HG02885 (cell line): ENCODE measurements at regions not wholly inside any gene's neighbourhood (a gene's known extent, or its start where the extent isn't known, plus 50 kb on each side); places are given as distances from the start of the nearest gene placed in this dataset.
A peak's percentile ranks its signal among the peaks of the same experiment; 100 is the strongest.
"Not testable (repeated sequence)": the region's sequence is repeated elsewhere in the genome, so short reads cannot be mapped to it uniquely, and the experiment has no call there.

Experiments used
- ATAC-seq: cut with Tn5 transposase; IDR thresholded peaks from one replicate; pipeline ENCODE4 v1.9.1; 2021; ENCODE audit warnings: mild to moderate bottlenecking; ENCODE audit not compliant: unreplicated experiment, poor library complexity

DNA sequence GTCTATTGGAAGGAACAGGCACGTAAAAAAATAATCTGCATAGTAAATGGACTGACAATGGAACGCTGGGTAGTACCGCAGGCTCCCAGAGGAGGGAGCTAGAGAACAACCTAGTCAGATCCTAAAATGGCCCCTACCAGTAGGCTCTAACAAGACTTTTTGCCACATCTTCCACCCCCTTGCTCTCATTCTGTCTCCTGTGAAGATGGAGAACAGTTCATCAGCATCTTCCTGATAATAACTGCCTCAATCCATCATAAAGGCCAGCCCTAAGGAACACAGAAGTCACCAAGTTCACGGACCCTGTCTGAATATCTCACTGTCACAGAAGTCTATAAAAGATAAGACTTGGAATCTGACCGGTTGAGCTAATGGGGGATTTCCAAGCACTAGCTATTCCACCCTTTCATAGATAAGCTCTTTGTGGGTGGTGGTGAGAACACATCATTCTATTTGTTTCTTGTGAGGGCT is 133.4 kb downstream of the SLC1A3 start:
- peak; percentile 70 for ATAC-seq

- no peak for ATAC-seq
These were observed 134.0 kb downstream of the SLC1A3 start for GRCh38 chr5:36740259-36740898.

DNA sequence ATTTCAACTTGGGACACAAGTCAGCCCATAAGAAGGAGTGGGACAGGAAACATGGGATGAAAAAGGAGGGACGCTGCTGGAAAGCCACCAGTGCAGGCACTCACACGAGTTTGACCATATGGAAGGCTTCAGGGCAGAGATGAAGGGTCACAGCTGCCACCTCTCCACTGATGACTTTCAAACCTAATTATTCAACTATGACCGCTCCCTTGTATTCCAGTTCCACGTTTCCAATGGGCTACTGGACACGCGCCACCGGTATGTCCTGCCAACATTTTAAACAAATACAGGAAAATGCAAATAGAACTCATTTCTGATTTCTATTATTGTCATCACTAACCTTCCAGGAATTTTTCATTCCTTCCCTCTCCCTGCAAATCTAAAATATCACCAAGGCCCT is 134.7 kb downstream of the SLC1A3 start:
- ATAC-seq = no peak

GRCh38 chr5:36743891-36744772 is 132.4 kb upstream of the NIPBL start:
- peak; percentile 11 for ATAC-seq

- peak; percentile 72 for ATAC-seq
These were observed 131.6 kb upstream of the NIPBL start for GRCh38 chr5:36744773-36745589.

GRCh38 chr5:36747794-36748193 is 128.8 kb upstream of the NIPBL start:
- ATAC-seq = not testable (repeated sequence)

- ATAC-seq = no peak
These were observed 124.7 kb upstream of the NIPBL start for GRCh38 chr5:36751886-36752285.

GRCh38 chr5:36755342-36755741 is 121.2 kb upstream of the NIPBL start:
- no peak for ATAC-seq

- ATAC-seq = no peak
These were observed 120.6 kb upstream of the NIPBL start for GRCh38 chr5:36755920-36756488.

DNA sequence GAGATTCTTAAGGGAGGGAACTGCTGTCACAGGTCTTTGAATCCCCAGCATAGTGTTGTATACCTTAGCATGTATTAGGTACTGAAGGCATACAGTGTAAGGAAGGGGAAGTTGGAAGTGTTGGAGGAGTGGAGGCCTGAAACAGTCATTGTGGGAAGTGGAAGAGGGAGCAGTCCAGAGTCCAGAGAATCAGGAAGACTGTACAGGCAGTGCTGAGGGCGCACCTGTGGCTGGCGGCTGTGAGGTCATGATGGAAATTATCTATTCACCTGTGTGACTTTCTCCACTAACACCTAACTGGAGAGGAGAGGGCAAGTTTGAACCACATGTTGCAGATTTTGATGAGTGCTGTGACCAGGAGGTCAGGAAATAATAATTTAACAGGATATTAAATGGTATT is 119.7 kb upstream of the NIPBL start:
- no peak for ATAC-seq

- no peak for ATAC-seq
These were observed 117.5 kb upstream of the NIPBL start for GRCh38 chr5:36759117-36759516.

DNA sequence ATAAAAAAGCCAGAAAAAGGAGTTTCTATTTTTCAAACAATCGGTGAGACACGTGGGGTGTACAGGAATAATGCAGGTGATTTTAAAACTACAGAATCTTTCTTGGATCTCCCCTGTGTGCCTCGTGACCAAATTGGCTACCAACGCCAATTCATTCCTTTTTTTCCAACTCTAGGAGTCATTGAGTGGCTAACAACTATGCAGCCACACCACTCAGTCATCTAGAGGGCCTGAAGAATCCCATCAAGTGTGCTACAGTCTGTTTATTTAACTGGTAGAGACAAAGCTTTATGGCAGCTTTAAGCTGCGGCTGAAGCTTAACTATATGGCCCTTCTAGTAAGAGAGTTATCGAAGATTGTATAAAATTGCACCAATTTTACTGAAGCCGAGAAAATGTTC is 113.1 kb upstream of the NIPBL start:
- ATAC-seq = no peak

DNA sequence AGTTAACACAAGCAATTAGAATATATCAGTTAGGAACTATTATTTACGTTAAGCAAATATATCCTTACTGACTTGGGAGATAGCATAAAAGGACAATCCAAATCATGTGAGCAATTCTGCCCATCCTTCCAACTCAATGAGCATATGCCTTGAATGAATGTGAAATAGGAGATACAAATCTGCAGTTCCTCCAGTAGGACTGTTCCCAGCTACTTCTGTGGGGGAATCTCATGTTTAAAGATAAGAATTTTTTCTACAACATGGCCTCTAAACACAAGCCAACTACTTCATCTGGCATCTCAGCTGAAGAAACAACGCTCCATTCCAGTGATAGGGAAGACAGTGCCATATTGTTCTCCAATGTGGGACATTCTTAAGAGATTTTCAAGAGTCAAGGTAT is 110.7 kb upstream of the NIPBL start:
- ATAC-seq = no peak

DNA sequence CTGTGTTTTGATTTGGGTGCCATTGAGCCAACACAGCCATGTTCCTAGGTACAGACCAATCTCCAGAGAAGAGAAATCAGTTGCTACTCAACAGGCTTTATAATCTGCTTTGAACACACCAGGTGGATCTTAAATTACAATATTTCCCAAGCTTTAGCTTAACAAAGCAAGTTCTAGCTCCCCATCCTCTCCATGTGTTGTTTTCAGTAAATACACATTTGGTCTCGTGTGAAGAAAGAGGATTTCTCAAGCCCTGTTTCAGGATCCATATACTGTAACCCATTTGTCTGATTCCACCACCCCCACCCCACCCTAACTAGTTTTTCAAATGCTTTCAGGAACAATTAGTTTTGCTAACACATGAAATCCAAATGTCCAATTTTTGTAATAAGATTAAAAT is 109.6 kb upstream of the NIPBL start:
- ATAC-seq = no peak

- no peak for ATAC-seq
These were observed 108.1 kb upstream of the NIPBL start for GRCh38 chr5:36768450-36768849.

DNA sequence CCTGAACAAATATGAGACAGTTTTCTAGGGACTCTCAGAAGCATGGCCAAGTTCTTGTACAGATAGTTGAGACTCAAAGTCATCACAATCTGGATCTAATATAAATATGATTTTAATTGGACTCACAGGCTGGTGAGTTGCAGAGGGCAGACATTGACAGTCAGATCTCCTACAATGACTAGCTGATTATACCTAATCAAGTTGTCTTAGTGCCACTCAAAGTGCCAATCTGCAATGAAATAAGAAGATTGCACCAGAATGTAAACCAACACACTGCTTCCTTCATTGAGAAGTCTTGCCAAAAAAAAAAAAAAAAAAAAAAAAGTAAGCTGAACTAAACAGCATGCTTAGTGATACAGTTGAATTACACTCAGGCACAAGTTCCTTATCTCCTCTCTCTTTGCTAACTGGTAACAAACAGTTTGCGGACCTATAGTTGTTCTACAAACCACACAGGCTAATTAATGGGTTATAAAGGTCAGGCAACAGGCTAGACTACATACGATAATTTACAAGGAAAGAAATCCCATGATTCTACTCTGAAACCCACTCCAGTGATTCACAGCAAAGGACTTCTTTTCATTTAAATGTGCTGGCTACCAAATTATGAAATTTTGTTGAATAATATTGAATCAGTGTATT is 107.3 kb upstream of the NIPBL start:
- ATAC-seq = no peak

GRCh38 chr5:36770125-36770524 is 106.4 kb upstream of the NIPBL start:
- no peak for ATAC-seq

GRCh38 chr5:36772276-36773140 is 104.1 kb upstream of the NIPBL start:
- ATAC-seq = no peak

DNA sequence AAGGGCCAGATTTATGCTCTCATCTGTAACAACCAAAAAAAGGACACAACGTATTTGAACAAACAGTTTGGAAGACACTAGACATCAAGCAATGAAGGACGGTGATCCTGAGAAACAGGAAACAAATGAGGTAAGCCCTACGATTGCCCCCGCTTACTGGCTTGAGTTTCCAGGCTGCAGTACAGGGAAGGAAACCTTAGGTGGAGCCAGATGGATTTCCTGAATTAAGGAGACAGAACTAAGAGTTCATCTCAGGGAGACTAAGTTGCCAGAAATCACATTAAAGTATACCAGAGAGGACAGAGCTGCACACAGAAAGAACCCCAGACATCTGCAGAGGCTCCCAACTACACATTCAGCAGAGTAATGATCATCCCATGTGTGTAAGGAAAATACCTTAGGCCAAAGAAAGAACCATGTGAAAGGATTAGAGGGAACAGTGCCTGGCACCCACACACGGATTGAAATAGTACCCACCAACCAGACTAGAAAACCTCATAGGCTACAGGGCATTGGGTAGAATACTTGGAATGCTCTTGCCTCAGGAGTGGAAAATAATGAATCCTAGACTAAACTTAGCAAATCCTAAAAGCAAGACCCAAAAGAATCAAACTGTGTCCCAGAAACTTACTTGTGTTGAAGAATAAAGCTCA is 99.3 kb upstream of the NIPBL start:
- ATAC-seq = no peak
